HG03159 (cell line): ENCODE measurements at regions not wholly inside any gene's neighbourhood (a gene's known extent, or its start where the extent isn't known, plus 50 kb on each side); places are given as distances from the start of the nearest gene placed in this dataset.
"Not testable (repeated sequence)": the region's sequence is repeated elsewhere in the genome, so short reads cannot be mapped to it uniquely, and the experiment has no call there.

Experiments
- ATAC-seq: cut with Tn5 transposase; IDR thresholded peaks from one replicate; pipeline ENCODE4 v1.9.1; 2021; ENCODE audit warnings: mild to moderate bottlenecking, moderate library complexity; ENCODE audit not compliant: unreplicated experiment

DNA sequence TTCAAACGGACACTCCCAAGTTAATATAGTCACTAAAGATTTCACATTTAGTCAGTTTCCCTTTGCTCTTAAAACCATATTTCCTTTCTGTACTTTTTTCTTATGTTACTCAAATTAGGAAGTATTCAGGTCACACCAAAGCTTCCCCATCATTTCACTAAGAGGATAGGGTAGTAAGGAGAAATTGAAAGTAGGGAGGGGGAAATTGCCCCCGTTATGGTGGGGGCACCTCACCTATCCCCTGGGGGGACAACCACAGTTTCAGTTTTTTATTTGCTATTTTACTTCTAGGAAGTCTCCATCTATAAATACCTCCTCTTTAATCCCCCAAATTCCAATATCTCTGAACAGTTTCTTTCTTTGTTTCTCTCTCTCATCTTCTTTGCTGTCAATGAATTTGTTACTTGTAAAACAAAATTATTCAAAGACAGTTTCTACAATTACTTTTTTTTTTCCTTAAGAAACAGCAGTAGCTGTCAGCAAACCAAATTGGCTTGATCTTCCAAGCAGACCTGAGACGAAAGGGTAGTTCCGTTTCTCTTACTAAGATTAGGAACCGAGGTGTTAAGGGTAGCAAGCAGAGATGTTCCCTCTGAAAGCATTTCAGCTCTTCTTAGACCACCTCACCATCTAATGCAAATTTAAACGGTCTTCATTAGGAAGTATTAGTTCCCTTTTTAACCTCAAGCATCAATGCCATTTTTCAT lies 160.2 kb upstream of the KLF3 start:
- ATAC-seq = peak; percentile 92

GRCh38 chr4:38504396-38504715 lies 159.6 kb upstream of the KLF3 start:
- ATAC-seq = no peak

GRCh38 chr4:38509551-38509950 lies 154.4 kb upstream of the KLF3 start:
- no peak for ATAC-seq

DNA sequence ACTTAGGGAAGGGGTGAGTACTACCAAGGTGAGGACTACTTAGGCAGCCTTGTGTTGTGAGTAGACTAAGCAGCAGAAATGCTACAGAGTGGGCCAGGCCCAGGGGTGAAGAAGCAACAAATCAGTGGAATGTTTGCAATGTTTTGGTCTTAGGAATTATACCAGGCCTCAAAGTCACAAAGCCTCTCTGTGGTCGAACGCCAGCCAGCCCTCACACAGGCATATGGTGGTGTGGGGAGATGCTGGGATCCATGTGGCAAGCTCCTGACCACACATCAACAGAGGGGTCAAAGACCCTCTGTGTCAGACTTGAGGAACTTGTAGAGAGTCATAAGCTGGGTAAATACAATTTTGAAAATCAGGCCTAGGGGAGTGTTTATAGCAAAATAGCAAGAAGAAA lies 153.8 kb upstream of the KLF3 start:
- ATAC-seq = no peak

- ATAC-seq = no peak
Observed at GRCh38 chr4:38511702-38512101, 152.3 kb upstream of the KLF3 start.

GRCh38 chr4:38512840-38513239 lies 151.2 kb upstream of the KLF3 start:
- ATAC-seq = no peak

DNA sequence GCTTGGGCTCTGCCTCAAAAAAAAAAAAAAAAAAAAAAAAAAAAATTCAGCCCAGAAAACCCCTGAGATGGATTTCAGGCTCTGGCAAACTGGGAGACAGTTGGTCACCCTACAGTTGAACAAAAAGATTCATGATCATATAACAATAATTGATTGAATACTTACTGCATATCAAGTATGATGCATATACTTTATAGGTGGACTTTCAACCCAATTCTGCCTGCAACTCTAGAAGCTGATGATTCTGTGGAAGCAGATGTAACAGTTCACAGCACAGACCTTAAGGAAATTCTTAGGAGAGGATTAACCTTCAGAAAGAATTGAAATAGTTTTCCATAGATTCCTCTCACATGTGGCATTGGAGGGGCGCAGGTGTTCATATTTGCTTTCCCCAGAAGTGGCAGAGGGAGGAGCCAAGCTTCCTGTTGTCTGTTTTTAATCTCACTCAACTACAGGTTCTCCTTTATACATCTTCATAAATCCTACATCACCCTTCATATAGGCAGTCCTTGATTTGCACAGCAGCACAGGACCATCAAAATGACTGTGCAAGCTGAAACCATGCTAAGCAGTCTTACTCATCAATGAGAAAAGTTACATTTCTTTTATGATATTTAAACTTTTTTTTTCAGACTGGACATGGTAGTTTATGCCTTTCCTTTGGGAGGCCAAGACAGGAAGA lies 149.4 kb upstream of the KLF3 start:
- ATAC-seq = no peak

DNA sequence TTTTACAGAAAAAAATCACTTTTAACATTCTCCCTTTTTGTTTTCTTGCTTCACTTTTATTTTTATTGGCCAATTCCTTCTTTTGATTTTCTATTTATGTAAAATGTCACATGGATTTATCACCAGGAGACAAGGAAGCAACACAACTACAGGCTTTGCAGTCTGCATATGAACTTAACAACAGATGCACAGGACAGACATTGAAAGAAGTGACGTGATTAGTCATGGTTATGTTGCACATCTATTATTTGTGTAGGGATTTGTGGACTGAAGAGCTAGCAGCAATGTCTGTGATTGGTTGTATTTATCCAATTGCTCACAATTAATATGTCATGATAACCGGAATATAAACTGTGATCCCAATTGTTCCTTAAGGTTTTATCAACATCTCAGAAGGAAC lies 147.8 kb upstream of the KLF3 start:
- no peak for ATAC-seq

GRCh38 chr4:38519666-38520065 lies 144.3 kb upstream of the KLF3 start:
- ATAC-seq = no peak

GRCh38 chr4:38523054-38523453 lies 140.9 kb upstream of the KLF3 start:
- ATAC-seq = no peak

GRCh38 chr4:38523524-38524448 lies 140.2 kb upstream of the KLF3 start:
- ATAC-seq = peak; percentile 96

DNA sequence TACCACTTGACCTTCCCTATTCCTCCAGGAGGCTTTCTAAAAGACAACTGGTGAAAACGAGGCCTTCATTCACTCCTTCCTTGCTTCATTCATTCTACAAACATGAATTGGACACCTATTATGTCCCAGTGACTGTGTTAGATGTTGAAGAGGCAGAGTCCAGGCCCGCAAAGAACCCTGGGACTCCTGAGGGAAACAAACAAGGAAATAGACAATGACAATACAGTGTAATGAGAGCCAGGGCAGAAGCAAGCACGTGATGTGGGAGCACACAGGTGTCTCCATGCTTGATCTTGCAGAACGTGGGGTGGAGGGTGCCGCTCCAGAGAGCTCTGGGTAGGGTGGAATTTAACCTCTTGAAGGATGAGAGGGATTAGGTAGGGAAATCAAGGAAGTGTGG lies 137.6 kb upstream of the KLF3 start:
- no peak for ATAC-seq

DNA sequence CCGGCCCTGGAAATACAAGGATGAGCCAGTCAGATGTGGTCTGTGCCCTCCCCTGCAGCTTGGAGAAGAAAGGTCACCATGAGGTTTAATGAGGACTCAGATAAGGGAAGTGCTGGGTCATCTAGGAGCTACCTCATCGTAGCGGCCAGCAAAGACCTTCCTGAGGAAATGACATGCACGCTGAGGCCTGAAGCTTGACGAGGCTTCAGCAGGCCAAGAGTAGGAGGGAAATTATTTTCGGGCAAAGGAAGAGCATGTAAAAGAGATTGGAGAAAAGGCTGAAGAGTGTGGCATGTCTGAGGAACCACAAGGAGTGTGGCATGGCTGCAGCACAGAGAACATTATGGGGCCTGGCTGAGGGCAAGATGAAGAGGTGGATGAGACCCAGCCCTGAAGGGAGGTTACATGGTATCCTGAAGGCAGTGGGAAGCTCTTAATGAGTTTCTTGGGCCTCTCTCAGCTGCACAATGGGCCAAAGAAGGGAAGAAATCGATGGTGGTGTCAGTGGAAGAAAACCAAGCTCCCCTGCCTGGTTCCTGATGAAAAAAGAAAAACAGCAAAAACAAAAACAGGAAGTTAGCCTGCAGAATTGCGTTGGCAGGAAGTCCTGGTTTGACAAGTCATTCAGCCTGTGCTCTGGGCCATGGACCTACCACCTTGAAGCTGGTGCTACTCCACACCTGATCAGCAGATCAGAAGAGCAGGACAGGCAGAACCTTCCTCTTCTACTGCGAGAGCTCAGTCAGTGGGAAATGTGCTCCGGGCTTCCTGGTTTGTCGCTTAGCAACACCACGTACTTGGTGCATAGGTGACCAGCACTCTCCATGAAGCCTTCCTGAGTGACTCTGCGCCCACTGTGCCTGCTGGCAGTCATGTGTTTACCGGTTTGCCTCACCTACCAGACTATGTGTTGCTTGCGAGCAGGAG lies 134.5 kb upstream of the KLF3 start:
- ATAC-seq = peak; percentile 74

DNA sequence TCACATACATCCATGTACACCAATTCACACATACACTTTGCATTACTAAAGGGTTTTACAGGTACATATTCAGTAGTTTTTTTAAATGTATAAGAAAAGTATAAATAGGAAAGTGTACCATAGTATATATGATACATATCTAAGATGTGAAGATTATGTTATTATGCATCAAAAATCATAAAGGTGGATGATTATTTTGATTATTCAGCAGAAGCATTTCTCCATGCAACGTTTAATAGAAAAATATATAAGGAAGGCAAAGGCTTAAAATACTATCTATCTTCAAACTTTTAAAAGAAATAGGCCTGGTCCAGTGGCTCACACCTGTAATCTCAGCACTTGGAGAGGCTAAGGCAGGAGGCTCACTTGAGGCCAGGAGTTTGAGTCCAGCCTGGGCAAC lies 133.5 kb upstream of the KLF3 start:
- ATAC-seq = no peak

DNA sequence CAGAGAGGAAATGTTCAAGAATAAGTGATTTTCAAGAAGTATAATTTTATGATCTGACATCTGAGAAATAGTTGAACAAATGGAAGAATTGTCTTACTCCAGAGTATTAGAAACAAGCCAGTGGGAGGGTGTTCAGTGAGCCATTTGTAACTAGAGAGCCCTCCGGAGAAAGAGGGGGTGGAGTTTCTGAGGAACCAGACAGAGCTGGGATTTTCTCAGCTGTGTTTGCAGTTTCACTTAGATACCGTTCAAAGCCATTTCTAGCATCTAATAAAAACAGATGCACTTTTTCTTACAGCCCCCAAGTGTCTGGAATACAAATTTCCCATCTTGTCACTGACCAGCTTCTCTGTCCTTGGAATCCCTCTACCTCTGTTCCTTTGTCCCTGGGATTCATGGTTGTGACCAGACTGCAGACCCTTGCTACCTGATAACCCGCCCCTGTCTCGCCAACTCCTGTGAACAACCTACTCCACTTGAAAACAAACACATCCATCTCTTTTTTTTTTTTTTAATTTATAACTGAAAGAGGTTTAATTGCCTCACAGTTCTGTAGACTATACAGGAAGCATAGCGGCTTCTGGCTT lies 132.8 kb upstream of the KLF3 start:
- ATAC-seq = no peak

DNA sequence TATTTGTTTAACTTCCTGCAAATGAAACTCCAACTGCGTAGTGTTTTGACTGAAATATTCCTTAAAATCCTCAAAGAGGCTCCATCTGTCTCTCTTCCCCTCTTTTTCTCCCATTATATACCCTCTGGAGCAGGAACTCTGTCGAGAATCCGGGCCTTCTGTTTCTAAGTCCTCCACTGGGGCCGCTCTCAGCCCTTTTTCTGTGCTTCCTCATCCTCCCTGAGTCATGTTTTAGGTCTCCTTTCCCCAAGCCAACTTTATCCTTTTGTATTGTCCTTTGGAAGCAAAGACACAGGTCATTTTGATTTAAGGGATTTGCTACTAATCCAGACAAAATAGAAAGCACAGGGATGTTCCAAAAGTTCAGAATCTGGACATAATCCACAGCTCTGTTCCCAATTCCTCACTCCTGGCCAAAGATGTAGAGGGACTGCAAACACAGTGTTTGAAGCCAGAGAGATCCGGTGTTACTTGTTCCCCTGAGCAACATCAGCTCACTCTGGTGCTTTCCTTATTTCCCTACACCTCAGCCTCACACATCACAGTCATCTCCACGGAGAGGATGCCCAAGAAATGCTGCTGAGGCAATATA lies 131.0 kb upstream of the KLF3 start:
- no peak for ATAC-seq

GRCh38 chr4:38534344-38535045 lies 129.5 kb upstream of the KLF3 start:
- no peak for ATAC-seq

DNA sequence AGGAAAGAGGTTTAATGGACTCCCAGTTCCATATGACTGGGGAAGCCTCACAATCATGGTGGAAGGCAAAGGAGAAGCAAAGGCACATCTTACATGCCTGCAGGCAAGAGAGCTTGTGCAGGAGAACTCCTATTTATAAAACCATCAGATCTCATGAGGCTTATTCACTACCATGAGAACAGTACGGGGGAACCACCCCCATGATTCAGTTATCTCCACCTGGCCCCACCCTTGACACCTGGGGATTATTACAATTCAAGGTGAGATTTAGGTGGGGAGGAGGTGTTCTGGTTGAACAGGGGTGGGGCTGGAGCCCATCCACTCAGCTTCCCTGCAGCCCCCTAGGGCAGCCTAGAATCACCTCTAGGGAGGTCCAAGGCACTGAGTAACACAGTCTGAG lies 128.9 kb upstream of the KLF3 start:
- ATAC-seq = not testable (repeated sequence)

DNA sequence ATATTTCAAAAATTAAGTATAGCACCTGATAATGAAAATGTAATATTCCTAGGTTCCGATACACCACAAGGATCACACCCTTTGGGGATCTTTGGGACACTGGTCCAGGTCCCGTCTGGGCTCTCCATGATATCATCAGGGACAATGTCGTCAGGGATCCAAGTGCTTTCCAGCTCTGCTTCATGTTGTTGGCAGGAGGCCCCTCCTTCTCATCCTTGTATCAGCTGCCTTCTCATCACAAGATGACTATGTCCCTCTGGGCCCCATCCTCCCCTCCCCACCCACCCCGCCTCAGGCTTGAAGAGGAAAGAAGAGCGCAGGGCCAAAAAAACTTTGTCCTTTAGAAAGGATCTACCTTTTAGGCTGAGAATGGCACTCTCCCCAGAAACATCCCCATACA lies 128.3 kb upstream of the KLF3 start:
- ATAC-seq = no peak
